ENCODE measurements at regions not wholly inside any gene's neighbourhood (a gene's known extent, or its start where the extent isn't known, plus 50 kb on each side); places are given as distances from the start of the nearest gene placed in this dataset.
"Not testable (repeated sequence)": the region's sequence is repeated elsewhere in the genome, so short reads cannot be mapped to it uniquely, and the experiment has no call there.

DNA sequence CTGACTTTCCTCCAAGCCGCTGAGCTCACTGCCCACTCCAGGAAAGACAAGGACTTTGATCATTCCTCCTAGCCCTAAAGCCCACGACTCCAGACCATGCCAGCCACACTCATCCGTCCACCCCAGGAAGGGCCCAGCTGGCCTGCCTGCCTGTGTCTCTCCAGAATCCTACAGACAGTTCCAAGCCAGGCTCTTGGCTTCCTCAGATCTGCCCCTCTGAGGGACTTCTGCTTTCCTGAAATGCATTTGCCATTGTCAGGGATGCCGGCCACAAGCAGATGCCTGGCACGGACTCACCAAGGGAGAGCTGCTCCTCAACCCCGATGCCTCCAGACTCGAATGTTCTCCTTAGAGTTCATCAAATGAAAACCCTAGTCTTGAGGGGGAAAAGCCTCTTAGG lies 155.8 kb downstream of the OAT start:
- DNase-seq = no peak

- no peak for DNase-seq
These were observed 156.4 kb downstream of the OAT start for GRCh38 chr10:124262234-124262865.

DNA sequence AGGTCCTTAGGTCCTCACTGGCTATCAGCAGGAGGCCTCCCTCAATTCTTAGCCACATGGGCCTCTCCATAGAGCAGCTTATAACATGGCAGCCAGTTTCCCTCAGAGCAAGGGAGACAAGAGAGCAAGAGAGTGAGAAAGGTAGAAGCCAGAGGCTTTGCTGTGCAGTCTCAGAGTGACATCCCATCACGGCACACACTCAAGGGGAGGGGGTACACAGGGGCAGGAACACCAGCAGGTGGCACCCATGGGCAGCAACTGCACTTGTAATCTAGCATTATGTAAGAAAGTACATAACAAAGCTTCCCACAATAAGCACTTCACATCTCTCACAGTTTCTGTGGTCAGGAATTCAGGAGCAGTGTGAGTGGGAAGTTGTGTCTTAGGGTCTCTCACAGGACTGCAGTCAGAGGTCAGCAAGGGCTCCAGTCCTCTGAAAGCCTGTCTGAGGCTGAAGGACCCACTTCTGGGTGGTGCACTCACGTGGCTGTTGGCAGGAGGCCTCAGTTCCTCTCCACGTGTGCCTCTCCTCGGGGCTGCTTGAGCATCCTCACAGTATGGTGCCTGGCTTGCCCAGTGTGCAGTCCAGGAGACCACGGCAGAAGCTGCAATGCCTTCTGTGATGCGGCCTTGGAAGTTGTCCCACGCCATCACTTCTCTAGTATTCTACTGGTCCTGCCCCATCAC lies 159.4 kb downstream of the OAT start:
- no peak for DNase-seq

DNA sequence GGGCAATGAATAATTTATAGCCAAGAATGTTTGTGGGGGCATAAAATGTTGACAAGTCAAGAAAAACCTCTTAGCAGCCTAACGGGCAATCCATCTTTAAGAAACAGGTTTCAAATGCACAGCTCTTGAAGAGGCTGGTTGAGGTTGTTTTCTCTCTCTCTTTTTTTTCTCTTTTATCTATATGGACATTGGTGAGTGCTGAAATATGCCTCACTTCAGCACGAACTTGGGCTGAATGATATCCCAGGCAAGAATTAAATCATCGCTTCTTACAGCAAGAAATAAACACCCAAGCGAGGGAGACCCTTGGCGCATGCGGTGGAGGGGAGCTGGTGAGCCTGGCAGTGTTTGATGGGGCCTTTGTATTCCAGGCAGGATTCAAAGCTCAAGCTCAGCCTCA lies 160.9 kb downstream of the OAT start:
- no peak for DNase-seq

- no peak for DNase-seq
These were observed 162.6 kb downstream of the OAT start for GRCh38 chr10:124256151-124256550.

- no peak for DNase-seq
These were observed 162.2 kb upstream of the CHST15 start for GRCh38 chr10:124255556-124255955.

DNA sequence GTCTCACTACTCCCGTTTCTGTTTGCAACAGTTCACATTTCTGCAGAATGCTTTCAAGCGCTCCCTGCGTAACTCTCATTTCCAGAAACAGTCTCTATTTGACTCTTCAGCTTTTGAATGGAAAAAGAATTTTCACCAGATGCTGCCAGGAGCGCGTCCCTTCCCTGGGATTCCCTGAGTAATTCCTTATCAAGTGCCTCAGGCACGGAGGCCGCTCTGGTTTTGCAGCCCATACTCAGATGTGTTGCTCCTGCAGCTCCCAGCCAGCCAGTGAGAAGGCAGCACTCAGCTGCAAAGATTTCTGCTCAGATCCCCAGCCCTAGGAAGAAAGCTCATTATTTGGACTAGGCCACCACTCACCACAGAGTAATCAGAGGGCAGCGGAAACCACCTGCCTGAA lies 161.1 kb upstream of the CHST15 start:
- no peak for DNase-seq

- DNase-seq = no peak
These were observed 159.6 kb upstream of the CHST15 start for GRCh38 chr10:124253006-124253405.

DNA sequence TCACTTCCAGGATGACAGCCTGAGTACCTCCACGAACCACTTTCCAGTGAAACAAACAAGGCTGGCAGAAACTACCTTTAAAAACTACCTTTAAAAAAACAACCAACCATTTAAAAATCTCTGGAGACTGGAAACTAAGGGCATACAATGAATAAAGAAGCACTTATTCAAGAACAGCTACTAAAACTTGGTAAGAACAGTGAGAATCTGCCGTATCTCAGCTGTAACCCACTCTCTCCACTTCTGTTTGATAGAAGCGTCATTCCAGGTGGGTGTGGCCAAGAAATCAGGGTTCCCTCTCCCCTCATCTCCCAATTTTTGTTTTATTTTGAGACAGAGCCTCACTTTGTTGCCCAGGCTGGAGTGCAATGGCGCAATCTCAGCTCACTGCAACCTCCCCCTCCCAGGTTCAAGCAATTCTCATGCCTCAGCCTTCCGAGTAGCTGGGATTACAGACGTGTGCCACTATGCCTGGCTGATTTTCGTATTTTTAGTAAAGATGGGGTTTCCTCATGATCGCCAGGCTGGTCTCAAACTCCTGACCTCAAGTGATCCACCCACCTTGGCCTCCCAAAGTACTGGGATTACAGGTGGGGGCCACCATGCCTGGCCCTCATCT lies 158.8 kb upstream of the CHST15 start:
- no peak for DNase-seq

DNA sequence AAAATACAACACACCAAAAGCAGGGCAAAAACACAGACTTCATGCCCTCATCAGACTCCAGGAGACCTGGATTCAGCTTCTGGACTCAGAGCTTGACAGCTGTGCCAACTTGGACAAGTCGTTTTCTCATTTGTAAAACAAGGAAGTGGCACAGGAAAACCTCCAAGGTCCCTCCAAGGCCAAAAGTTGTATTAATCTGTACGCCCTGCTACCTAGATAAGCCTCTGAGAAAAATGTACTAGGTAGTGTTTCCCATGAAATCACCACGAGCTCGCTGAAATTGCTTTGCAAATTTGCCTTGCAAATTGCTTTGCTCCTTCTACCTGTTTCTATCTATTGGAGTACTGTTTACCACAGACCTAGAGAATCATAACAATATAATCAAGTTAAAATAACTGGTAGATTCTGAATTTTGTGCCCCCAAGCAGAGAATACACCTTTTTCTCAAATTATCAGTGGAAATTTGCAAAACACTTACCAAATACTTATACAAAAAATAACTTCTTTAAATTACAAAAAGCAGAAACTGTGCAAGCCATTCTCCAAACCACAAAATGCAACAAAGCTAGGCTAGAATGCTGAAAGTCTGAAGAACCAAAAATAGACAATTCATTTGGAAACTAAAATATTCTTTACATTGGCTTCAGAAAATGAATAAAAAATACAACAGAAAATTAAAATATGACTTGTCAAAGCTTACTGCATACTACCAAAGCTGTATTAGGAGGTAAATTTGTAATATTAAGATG lies 158.1 kb upstream of the CHST15 start:
- no peak for DNase-seq

DNA sequence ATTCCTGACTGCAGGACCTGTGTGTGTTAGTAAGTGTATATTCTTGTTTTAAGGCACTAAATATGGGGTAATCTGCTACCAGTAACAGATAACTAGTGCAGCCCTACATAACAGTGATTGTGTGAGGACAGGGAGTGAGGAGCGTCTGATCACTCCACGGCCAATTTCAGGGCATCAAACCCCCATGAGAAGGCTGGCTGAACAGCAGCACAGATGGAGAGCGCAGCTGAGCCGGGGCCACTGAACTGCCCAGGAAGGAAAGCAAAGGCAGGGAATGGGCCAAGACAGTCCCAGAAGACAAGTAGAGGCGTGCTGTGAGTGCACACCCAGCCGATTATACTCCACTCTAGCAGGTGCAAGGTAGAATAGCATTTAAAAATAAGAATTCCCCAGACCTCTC lies 157.1 kb upstream of the CHST15 start:
- no peak for DNase-seq

DNA sequence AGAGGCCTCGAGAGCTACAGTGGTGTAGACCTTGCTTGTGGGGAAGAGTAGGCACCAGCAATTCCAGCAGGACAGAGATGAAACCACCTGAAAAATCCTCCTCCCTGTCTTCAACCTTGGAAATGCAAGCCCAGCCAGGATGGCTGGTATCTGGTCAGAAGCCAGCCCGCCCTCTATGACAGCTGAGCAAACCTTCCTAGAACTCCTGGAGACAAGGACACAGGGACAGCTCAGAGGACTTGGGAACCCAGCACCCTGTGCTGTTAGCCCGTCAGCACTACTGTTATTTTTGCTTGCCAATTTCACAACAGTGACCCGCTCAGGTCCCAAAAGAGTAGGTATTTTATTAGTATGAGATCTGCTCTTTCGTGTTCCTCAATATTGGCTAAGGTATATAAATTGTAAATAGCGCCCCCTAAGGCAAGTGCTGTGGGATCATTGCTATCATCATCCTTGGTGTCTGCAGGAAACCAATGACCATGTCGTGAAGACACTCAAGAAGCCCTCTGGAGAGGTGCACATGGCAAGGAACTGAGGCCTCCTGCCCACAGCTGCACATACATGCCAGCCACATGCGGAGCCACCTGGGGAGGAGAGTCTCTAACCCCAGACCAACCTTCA lies 156.5 kb upstream of the CHST15 start:
- DNase-seq = no peak

DNA sequence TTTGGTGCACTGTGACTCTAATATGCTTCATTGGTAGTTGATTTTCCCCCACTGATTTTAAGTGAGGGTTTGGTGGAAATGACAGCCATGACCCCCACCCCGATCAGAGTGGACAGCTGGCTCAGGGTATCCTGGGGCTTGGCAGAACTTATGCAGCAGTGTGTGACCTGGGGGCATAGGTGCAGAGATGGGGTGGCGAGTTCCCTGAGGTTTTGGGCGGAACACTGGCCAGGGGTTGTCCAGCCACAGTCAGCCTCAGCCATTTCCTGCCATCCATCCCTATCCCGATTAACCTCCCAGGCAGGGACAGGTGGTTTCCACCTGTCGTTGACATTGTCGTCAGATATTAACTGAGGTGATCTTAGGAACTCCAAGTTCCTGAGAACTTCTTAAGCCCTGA lies 155.8 kb upstream of the CHST15 start:
- DNase-seq = no peak

DNA sequence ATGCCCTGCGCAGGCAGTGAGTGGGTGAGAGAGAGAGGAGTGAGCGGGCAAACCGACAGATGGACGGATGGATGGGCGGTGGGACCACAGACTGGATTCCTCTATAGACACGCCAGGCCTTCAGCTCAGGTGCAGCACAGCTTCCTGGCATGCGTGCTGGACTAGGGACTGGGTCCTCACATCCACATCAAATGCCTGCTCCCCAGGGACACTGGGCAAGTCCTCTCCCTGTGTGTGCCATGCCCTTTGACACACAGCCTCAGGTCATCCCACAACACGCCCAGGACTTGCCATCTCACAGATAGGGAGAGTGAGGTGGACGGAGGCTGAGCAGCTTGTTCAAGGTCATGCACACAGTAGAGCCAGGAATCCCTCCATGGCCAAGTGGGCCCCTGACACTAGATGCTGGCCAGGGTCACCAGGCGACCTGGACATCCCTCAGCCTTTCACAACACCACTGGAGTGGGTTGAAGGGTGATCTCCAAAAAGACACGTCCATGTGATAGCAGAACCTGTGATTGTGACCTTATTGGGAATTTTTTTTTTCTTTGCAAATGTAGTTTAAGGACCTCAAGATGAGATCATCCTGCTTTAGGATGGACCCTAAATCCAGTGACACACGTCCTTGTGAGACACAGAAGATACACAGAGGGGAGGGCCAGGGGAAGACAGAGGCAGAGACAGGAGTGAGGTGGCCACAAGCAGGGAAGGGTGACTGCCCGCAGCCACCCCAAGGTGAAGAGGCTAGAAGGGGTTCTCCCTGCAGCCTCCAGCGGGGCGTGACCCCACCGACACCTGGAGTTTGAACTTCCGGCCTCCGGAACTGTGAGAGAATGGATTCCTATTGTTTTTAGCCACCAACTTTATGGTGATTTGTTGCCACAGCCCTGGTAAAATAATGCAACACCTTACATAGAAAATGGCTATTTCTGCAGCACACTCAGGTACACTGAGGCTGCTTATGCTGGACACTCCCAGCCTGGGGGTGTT lies 155.0 kb upstream of the CHST15 start:
- DNase-seq = no peak

DNA sequence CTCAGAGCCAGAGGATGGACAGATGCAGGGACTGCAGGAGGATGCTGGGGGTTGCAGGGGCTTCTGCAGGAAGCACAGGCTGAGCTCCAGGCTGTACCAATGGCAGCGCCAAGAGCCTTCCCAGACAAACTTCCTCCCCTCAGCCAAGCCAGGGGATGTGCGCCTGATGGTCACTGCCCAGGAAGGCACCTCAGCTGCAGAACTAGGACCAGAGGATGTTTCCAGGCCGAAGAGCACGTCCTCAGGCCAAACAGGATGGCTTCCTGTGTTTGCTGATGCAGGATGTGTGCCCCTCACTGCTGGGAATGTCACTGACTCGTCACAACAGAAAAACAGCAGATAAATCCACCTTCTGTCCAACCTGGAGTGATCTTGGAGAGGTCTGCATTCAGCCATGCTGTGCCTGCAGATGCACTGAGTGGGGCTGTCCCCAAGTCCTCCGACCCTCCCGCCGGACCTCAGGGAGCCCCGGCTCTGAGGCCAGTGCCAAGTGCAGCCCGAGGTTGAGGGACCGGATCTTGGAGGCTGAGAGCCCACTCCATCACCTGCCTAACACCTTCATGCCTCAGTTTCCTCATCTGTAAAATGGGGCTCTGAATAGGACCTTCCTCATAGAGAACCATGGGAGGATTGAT lies 152.5 kb upstream of the CHST15 start:
- DNase-seq = no peak

- DNase-seq = no peak
These were observed 151.8 kb upstream of the CHST15 start for GRCh38 chr10:124245191-124245590.

DNA sequence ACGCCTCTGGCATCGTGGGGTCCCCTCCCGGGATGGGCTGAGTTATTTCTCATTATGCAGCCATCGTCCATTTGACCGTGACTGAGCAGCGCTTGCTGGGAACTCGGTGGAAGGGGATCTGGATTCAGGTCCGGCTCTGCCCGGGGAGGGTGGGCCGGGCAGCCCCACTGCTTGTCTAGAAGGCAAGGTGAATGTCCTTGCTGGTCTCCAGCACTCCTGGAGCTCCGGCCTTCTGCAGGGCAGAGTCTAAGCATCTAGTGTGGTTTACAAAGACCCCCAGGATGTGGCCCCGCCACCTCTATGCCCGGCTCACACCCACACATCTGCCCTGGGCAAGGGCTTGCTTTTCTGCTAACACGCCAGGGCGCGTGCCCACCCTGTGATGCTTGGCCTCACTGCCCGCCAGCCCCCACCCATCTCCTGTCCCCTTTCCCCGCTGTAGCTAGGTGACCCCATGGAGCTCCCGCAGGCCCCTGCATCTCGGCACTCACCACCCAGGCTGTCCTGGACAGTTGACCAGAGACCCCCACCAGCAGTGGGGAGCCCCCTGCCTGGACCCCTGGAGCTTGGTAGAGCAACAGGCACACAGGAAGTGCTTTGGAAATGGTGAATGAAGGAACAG lies 151.0 kb upstream of the CHST15 start:
- no peak for DNase-seq

DNA sequence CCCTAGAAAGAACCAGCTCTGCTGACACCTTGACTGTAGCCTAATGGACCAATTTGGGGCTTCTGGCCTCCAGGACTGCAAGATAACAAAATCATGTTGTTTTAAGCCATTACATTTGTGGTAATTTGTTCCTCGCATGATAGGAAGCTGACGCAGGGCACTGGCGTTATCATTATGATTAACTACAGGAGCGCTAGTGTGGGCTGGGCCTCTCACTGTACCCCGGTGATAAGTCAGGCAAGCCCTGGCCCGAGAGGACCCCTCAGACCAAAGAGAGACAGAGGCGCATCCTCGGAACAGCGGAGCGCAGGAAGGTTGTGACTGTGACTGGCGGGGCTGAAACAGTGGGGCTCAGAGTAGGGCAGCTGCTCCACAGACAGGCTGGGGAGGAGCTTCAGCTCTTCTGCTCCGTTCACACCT lies 150.3 kb upstream of the CHST15 start:
- no peak for DNase-seq

DNA sequence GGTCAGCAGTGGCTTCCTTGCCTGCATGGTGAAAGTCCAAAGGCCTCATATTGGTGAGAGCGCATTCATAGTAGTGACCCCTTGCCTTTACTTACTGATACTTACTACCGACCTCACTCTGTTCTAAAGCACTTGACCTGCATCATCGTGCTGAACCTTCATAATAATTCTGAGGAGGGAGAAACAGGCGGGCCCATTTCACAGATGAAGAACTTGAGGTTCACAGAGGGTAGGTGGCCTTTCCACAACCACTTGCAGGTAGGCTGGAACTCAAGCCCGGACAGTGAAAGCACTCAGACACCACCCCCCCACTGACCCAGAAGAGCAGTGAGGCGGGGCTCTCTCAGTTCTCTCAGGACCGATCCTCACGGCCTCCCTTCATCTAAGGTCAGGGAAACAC lies 149.4 kb upstream of the CHST15 start:
- DNase-seq = no peak

DNA sequence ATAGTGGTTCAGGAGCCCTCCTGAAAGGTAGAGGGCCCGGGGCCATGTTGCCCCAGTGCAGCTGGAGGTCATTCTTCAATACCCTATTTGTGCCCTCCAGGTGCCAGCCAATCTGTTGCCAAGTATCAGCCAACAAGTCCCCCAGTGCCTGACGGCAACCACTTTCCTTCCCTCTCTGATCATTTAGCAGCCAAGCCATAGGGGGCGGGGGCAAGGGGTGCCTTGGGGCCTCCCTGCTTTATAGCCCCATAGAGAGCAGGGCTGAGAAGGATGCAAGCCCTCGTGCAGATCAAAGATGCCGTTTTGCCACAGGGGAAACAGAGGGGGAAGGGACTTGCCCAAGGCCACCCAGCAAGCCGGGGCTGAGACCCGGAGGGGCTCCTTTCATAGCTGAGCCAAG lies 149.0 kb upstream of the CHST15 start:
- DNase-seq = no peak

DNA sequence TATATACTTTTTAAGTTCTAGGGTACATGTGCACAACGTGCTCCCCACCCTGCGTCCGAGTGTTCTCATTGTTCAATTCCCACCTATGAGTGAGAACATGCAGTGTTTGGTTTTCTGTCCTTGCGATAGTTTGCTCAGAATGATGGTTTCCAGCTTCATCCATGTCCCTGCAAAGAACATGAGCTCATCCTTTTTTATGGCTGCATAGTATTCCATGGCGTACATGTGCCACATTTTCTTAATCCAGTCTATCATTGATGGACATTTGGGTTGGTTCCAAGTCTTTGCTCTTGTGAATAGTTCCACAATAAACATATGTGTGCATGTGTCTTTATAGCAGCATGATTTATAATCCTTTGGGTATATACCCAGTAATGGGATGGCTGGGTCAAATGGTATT lies 148.1 kb upstream of the CHST15 start:
- not testable (repeated sequence) for DNase-seq
